BLaER1 treated with 17β-estradiol and CSF1 and Interleukin-3, amounts not matched to agents 10 nM and 100 nM (cell line): ENCODE measurements at regions not wholly inside any gene's neighbourhood (a gene's known extent, or its start where the extent isn't known, plus 50 kb on each side); places are given as distances from the start of the nearest gene placed in this dataset.
"Not testable (repeated sequence)": the region's sequence is repeated elsewhere in the genome, so short reads cannot be mapped to it uniquely, and the experiment has no call there.

Source experiments
- H3K27ac ChIP-seq, 11 experiments: shearing (Covaris generic); formaldehyde crosslinking; 2 replicates each; pipeline ENCODE4 v1.8.1; 2022
- H3K27me3 ChIP-seq, 11 experiments: shearing (Covaris generic); formaldehyde crosslinking; 2 replicates each; pipeline ENCODE4 v1.8.1; 2022
- H3K36me3 ChIP-seq, 11 experiments: shearing (Covaris generic); formaldehyde crosslinking; 2 replicates each; pipeline ENCODE4 v1.8.1; 2022
- H3K4me1 ChIP-seq, 10 experiments: shearing (Covaris generic); formaldehyde crosslinking; 2 replicates each; pipeline ENCODE4 v1.8.1; 2022
- H3K4me2 ChIP-seq, 11 experiments: shearing (Covaris generic); formaldehyde crosslinking; 2 replicates each; pipeline ENCODE4 v1.8.1; 2022
- H3K4me3 ChIP-seq, 10 experiments: shearing (Covaris generic); formaldehyde crosslinking; 2 replicates each; pipeline ENCODE4 v1.8.1; 2022
- H3K9ac ChIP-seq, 11 experiments: shearing (Covaris generic); formaldehyde crosslinking; 2 replicates each; pipeline ENCODE4 v1.8.1; 2022
- H3K9me3 ChIP-seq, 11 experiments: shearing (Covaris generic); formaldehyde crosslinking; replicated peaks in 1 of 11; 2 replicates each; pipeline ENCODE4 v1.8.1; 2022
- H4K20me1 ChIP-seq, 11 experiments: shearing (Covaris generic); formaldehyde crosslinking; 2 replicates each; pipeline ENCODE4 v1.8.1; 2022
- Cebpa-rat ChIP-seq, 11 experiments: shearing (Covaris generic); IDR thresholded peaks; 2 replicates each; pipeline ENCODE4 v1.8.1; 2022

DNA sequence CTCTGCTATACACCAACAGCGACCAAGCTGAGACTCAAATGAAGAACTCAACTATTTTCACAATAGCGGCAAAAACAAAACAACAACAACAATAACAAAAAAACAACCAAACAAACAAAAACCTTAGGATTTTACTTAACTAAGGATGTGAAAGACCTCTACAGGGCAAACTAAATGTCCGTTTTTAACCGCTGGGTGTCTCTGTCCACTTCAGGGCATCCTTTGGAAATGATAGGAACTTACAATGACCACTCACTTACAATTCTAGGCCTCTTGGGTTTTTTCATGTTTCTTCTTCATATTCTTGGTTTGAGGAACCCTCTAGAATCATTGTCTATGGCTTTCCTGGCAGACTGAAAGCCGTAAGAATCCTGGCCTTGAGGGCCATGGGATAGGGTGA, 134.0 kb upstream of the FAM78B start:
- no peak overlapping the region for H3K27ac ChIP-seq
- no peak overlapping the region for H3K4me2 ChIP-seq
- no peaks in the 10 kb centered on the region for H4K20me1 ChIP-seq
- H3K27me3 ChIP-seq = no peaks in the 10 kb centered on the region
- no peaks in the 10 kb centered on the region for H3K36me3 ChIP-seq
- H3K9me3 ChIP-seq = no peaks in the 10 kb centered on the region
- no peak for TF ChIP-seq Cebpa-rat (IDR thresholded peaks at IDR 0.05)
- peaks cover 0 to 12% (median 9%) of the 10 kb centered on the region in 10 experiments; a peak in 13 of 20 replicates for H3K4me1 ChIP-seq
- H3K9ac ChIP-seq = no peak overlapping the region
- H3K4me3 ChIP-seq = no peak overlapping the region

- H3K27me3 ChIP-seq = no peaks in the 10 kb centered on the region
- H4K20me1 ChIP-seq = no peaks in the 10 kb centered on the region
- H3K9me3 ChIP-seq = no peaks in the 10 kb centered on the region
- no peak overlapping the region for H3K4me3 ChIP-seq
- no peak overlapping the region for H3K27ac ChIP-seq
- H3K4me1 ChIP-seq = peaks cover 0 to 12% (median 9%) of the 10 kb centered on the region in 10 experiments; a peak in 13 of 20 replicates
- TF ChIP-seq Cebpa-rat (IDR thresholded peaks at IDR 0.05) = no peak
- no peak overlapping the region for H3K9ac ChIP-seq
- H3K36me3 ChIP-seq = no peaks in the 10 kb centered on the region
- peak overlapping the region in 3 of 11 experiments; percentile 0 to 6 (median 5); a peak in 2 of 22 replicates for H3K4me2 ChIP-seq
Measured at GRCh38 chr1:166302989-166303758, 136.4 kb upstream of the FAM78B start.

- H3K36me3 ChIP-seq = no peaks in the 10 kb centered on the region
- no peak overlapping the region for H3K27ac ChIP-seq
- no peak for TF ChIP-seq Cebpa-rat (IDR thresholded peaks at IDR 0.05)
- H4K20me1 ChIP-seq = no peaks in the 10 kb centered on the region
- H3K9me3 ChIP-seq = no peaks in the 10 kb centered on the region
- H3K9ac ChIP-seq = no peak overlapping the region
- no peak overlapping the region for H3K4me3 ChIP-seq
- H3K4me1 ChIP-seq = peaks cover 0 to 12% (median 9%) of the 10 kb centered on the region in 10 experiments; a peak in 13 of 20 replicates
- no peaks in the 10 kb centered on the region for H3K27me3 ChIP-seq
- H3K4me2 ChIP-seq = peak overlapping the region in 5 of 11 experiments; percentile 1 to 36 (median 19); a peak in 6 of 22 replicates
Measured at GRCh38 chr1:166304131-166304530, 137.3 kb upstream of the FAM78B start.

GRCh38 chr1:166305371-166305770, 138.6 kb upstream of the FAM78B start:
- H3K9ac ChIP-seq = no peak overlapping the region
- no peaks in the 10 kb centered on the region for H3K9me3 ChIP-seq
- H3K4me1 ChIP-seq = peaks cover 0 to 12% (median 9%) of the 10 kb centered on the region in 10 experiments; a peak in 13 of 20 replicates
- no peaks in the 10 kb centered on the region for H4K20me1 ChIP-seq
- no peak for TF ChIP-seq Cebpa-rat (IDR thresholded peaks at IDR 0.05)
- no peaks in the 10 kb centered on the region for H3K36me3 ChIP-seq
- H3K27ac ChIP-seq = no peak overlapping the region
- H3K27me3 ChIP-seq = no peaks in the 10 kb centered on the region
- no peak overlapping the region for H3K4me3 ChIP-seq
- no peak overlapping the region for H3K4me2 ChIP-seq

- Histone ChIP-seq H3K36me3 (no peaks in the 10 kb centered on the region), H3K9me3 (no peaks in the 10 kb centered on the region; a peak in 1 of 22 replicates), H4K20me1 (no peaks in the 10 kb centered on the region), H3K4me3 (no peak overlapping the region), H3K27me3 (no peaks in the 10 kb centered on the region), H3K9ac (no peak overlapping the region), H3K4me1 (peaks cover 0 to 12% (median 9%) of the 10 kb centered on the region in 10 experiments; a peak in 13 of 20 replicates), H3K4me2 (no peak overlapping the region), H3K27ac (no peak overlapping the region)
- TF ChIP-seq Cebpa-rat (IDR thresholded peaks at IDR 0.05) = no peak
Measured at GRCh38 chr1:166307261-166308188, 140.7 kb upstream of the FAM78B start.

DNA sequence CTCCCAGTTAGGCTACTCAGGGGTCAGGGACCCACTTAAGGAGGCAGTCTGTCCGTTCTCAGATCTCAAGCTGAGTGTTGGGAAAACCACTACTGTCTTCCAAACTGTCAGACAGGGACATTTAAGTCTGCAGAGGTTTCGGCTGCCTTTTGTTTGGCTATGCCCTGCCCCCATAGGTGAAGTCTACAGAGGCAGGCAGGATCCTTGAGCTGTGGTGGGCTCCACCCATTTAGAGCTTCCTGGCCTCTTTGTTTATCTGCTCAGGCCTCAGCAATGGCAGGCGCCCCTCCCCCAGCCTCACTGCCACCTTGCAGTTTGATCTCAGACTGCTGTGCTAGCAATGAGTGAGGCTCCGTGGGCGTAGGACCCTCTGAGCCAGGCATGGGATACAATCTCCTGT, 149.5 kb upstream of the FAM78B start:
- not testable (repeated sequence) for H3K4me1 ChIP-seq, H3K4me3 ChIP-seq, H4K20me1 ChIP-seq, H3K27me3 ChIP-seq, H3K4me2 ChIP-seq, H3K27ac ChIP-seq, H3K9ac ChIP-seq, H3K36me3 ChIP-seq
- peaks cover 13 to 22% (median 16%) of the 10 kb centered on the region in 11 experiments; a peak in 21 of 22 replicates for H3K9me3 ChIP-seq

- Histone ChIP-seq H3K9me3 (peaks cover 0 to 3% (median 0%) of the 10 kb centered on the region in 11 experiments; a peak in 1 of 22 replicates), H4K20me1 (no peaks in the 10 kb centered on the region), H3K27me3 (no peaks in the 10 kb centered on the region), H3K27ac (no peak overlapping the region), H3K4me1 (peaks cover 0 to 19% (median 9%) of the 10 kb centered on the region in 10 experiments; a peak in 10 of 20 replicates), H3K4me2 (peak overlapping the region in 4 of 11 experiments; percentile 23 to 47 (median 40); a peak in 5 of 22 replicates), H3K4me3 (no peak overlapping the region), H3K9ac (no peak overlapping the region), H3K36me3 (no peaks in the 10 kb centered on the region)
- no peak for TF ChIP-seq Cebpa-rat (IDR thresholded peaks at IDR 0.05)
Measured at GRCh38 chr1:166322470-166322869, 155.7 kb upstream of the FAM78B start.

DNA sequence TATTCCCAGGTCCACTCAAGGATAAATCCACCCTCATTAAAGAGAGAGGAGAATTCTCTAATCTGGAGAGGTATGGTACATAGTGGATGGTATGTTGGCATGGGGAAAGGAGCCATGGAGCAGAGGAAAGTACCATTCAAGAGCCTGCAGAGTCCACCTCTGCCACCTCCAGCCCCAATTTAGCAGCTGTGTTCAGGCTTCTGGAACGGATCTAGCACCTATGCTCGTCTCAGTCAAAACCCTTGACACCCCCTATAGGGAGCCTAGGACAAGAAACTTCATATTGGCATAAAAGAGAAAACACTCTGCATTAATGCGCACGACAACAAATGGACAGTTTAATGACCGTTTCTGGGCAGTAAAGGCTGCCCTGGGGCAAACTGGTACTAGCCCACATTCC, 161.1 kb upstream of the FAM78B start:
- H3K27ac ChIP-seq = no peak overlapping the region
- H3K4me1 ChIP-seq = peaks cover 0 to 12% (median 8%) of the 10 kb centered on the region in 10 experiments; a peak in 10 of 20 replicates
- H3K9ac ChIP-seq = no peak overlapping the region
- TF ChIP-seq Cebpa-rat (IDR thresholded peaks at IDR 0.05) = no peak
- no peak overlapping the region for H3K4me2 ChIP-seq
- H4K20me1 ChIP-seq = no peaks in the 10 kb centered on the region
- no peaks in the 10 kb centered on the region for H3K36me3 ChIP-seq
- H3K27me3 ChIP-seq = no peaks in the 10 kb centered on the region
- H3K9me3 ChIP-seq = no peaks in the 10 kb centered on the region
- H3K4me3 ChIP-seq = no peak overlapping the region

- Histone ChIP-seq H3K9me3 (no peaks in the 10 kb centered on the region), H3K27me3 (no peaks in the 10 kb centered on the region), H3K4me3 (no peak overlapping the region), H3K36me3 (no peaks in the 10 kb centered on the region), H3K4me1 (peaks cover 0 to under 1% (median 0%) of the 10 kb centered on the region in 10 experiments; a peak in 2 of 20 replicates), H3K4me2 (no peak overlapping the region), H4K20me1 (no peaks in the 10 kb centered on the region), H3K9ac (no peak overlapping the region), H3K27ac (no peak overlapping the region)
- TF ChIP-seq Cebpa-rat (IDR thresholded peaks at IDR 0.05) = no peak
Measured at GRCh38 chr1:166328956-166329355, 162.2 kb upstream of the FAM78B start.
